Mesodermal cell (in vitro differentiated cells): ENCODE measurements at regions not wholly inside any gene's neighbourhood (a gene's known extent, or its start where the extent isn't known, plus 50 kb on each side); places are given as distances from the start of the nearest gene placed in this dataset.

Experiments used
- H3K27ac ChIP-seq: 2 replicates; pipeline ENCODE4 v1.7.0; 2013; ENCODE audit warnings: mild to moderate bottlenecking, low read depth, low read length, moderate library complexity; ENCODE audit not compliant: severe bottlenecking
- H3K36me3 ChIP-seq: 2 replicates; pipeline ENCODE4 v1.7.1; 2013; ENCODE audit warnings: mild to moderate bottlenecking, low read length, moderate library complexity; ENCODE audit not compliant: control insufficient read depth, insufficient read depth
- H3K4me1 ChIP-seq: one replicate; pipeline ENCODE4 v1.7.1; 2013; ENCODE audit warnings: mild to moderate bottlenecking, low read length; ENCODE audit not compliant: insufficient read depth, control insufficient read depth, poor library complexity, severe bottlenecking
- H3K4me3 ChIP-seq: 2 replicates; pipeline ENCODE4 v1.7.0; 2013; ENCODE audit warnings: low read length, control low read depth, mild to moderate bottlenecking; ENCODE audit not compliant: insufficient read depth, poor library complexity, severe bottlenecking; ENCODE audit errors: extremely low read depth
- H3K9me3 ChIP-seq: 2 replicates; pipeline ENCODE4 v1.7.1; 2013; ENCODE audit warnings: mild to moderate bottlenecking, low read length, moderate library complexity; ENCODE audit not compliant: control insufficient read depth
- WGBS, 2 experiments: methylation state at CpG; one replicate each; pipeline ENCODE4 v1.1.5; 2013; ENCODE audit warnings: missing lambda C conversion rate in 2 of 2; ENCODE audit not compliant: insufficient coverage in 2 of 2; 5-methylcytosine and 5-hydroxymethylcytosine counted together

DNA sequence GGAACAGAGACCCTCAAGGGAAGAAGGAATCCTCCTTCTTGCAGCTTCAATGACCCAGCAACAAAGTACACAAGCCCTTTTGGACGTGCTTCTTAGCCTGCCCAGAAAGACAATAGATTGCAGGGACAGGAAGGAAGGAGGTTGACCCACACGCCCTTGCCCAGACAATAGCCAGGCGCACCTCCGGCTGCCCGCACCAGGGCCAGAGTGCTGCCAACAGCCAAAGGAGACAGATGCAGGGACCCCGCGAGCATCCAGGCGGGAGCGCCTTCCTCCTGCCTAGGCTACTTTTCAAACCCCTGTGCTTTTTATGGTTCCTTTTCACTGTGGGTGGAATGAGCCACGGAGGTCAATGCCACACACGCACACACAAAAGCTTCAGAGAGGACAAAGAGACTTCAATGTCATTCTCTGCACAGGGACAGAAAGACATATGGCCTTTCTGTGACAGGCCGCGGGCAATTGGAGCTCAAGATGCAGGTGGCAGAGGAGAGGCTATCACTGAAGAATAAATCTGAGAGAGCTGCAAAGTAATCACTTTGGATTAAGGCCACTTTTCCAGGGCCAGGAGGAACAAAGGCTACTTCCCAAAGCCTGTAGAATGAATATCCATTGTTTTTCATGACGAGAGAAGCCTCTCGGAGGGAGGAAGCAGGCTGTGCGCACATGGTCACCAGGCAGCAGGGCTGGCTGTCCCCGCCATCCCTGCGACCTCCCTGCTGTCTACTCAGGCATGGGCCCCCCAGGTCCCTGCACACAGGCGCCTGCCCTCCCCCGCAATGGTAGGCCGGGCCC is 300.6 kb downstream of the EIPR1 start:
- Histone ChIP-seq H3K4me1 (no peaks in the 10 kb centered on the region), H3K27ac (peak overlapping the region; percentile 16)

DNA sequence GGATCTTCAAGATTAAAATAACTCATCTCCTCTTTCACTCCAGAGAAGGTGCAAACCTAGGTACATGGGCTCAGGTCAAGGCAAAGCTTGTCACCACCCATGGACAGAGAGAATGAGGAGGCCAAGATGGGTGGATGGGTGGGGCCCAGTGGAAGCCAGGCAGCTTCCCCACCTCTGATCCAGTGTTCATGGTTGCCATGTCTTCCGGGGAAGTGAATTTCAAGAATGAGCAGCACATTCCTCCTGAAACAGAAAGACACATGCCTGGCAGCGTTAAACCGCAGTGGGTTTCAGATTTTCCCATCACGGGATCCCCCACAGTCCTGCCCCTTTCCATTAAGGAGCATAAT is 301.7 kb downstream of the EIPR1 start:
- Histone ChIP-seq H3K4me1 (no peaks in the 10 kb centered on the region), H3K36me3 (no peaks in the 10 kb centered on the region), H3K4me3 (no peak overlapping the region), H3K9me3 (no peaks in the 10 kb centered on the region), H3K27ac (no peak overlapping the region)
- 94 to 100% methylated on average over 3 to 4 of the region's 4 CpGs for WGBS, 2 experiments

More for the DNA sequence above, 300.6 kb downstream of the EIPR1 start:
- WGBS, 2 experiments: 92 to 93% methylated on average over 15 to 16 of the region's 21 CpGs
- H3K9me3 ChIP-seq: no peaks in the 10 kb centered on the region
- no peaks in the 10 kb centered on the region for H3K36me3 ChIP-seq
- no peak overlapping the region for H3K4me3 ChIP-seq

DNA sequence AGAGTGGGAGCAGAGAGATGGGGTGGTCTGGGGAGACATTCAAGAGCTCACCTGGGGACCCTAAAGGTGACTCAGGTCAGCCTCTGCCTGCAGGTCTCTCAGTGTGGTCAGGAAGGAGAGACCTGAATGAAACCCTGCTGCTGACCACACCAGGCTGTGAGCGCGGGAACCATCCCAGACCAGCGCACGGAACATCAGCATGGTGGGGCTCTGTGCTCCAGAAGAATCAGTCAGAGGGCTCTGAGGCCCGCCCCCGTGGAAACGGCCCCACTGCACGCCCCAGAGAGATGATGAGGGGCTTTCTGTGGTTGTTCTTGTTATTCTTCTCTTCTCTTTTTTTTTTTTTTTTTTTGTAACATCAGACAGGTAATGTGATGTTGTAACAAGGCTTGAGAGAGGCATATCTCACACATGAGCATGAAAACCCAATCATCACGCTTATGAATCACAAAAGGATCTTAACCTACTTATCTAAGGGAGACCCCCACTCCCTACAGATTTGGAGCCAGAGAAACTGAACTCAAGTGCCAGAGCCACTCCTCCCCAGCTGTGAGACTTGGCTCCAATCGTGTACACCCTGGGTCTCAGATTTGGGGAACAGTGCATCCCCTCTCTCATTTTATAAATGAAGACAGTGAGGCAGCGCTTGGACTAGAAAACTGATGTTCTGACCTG is 302.2 kb downstream of the EIPR1 start:
- H3K9me3 ChIP-seq: no peaks in the 10 kb centered on the region
- no peak overlapping the region for H3K4me3 ChIP-seq
- no peaks in the 10 kb centered on the region for H3K36me3 ChIP-seq
- no peak overlapping the region for H3K27ac ChIP-seq
- H3K4me1 ChIP-seq: no peaks in the 10 kb centered on the region
- 92 to 93% methylated on average over 2 of the region's 11 CpGs for WGBS, 2 experiments

DNA sequence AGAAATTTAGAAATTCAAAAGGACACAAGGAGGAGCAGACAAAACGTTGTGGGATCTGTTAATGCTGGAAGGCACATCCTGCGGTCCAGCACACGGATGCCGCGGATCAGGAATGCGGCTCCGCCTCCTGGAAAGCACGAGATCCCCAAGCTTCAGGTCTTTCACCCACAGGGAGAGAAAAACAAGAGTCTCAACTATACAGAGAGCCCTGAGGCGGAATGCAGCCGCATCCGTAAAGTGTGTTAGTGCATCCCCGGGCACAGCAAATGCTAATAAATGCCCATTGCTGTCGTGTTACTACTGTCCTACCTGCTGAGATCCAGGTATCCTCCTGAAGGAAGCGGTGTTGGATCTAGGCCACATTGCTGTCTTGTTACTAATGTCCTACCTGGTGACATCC is 303.9 kb downstream of the EIPR1 start:
- H3K4me1 ChIP-seq: no peaks in the 10 kb centered on the region
- H3K9me3 ChIP-seq: no peaks in the 10 kb centered on the region
- H3K4me3 ChIP-seq: no peak overlapping the region
- 86 to 91% methylated on average over 14 of the region's 14 CpGs for WGBS, 2 experiments
- H3K36me3 ChIP-seq: no peaks in the 10 kb centered on the region
- H3K27ac ChIP-seq: no peak overlapping the region

- Histone ChIP-seq H3K9me3 (no peaks in the 10 kb centered on the region), H3K36me3 (no peaks in the 10 kb centered on the region), H3K27ac (no peak overlapping the region), H3K4me3 (no peak overlapping the region), H3K4me1 (no peaks in the 10 kb centered on the region)
- 83 to 87% methylated on average over 12 of the region's 13 CpGs for WGBS, 2 experiments
These were observed 304.5 kb downstream of the EIPR1 start for GRCh38 chr2:3073041-3073595.

- Histone ChIP-seq H3K9me3 (no peaks in the 10 kb centered on the region), H3K4me1 (no peaks in the 10 kb centered on the region), H3K4me3 (no peak overlapping the region), H3K27ac (no peak overlapping the region), H3K36me3 (no peaks in the 10 kb centered on the region)
- 76 to 84% methylated on average over 2 to 5 of the region's 10 CpGs for WGBS, 2 experiments
These were observed 305.8 kb downstream of the EIPR1 start for GRCh38 chr2:3071685-3072263.

GRCh38 chr2:3066831-3067230 is 310.8 kb downstream of the EIPR1 start:
- Histone ChIP-seq H3K36me3 (no peaks in the 10 kb centered on the region), H3K4me1 (no peaks in the 10 kb centered on the region), H3K27ac (no peak overlapping the region), H3K4me3 (no peak overlapping the region), H3K9me3 (no peaks in the 10 kb centered on the region)
- 94 to 96% methylated on average over 3 to 4 of the region's 7 CpGs for WGBS, 2 experiments

- 52 to 62% methylated on average over 4 to 5 of the region's 5 CpGs for WGBS, 2 experiments
These were observed 311.7 kb downstream of the EIPR1 start for GRCh38 chr2:3065928-3066327.

DNA sequence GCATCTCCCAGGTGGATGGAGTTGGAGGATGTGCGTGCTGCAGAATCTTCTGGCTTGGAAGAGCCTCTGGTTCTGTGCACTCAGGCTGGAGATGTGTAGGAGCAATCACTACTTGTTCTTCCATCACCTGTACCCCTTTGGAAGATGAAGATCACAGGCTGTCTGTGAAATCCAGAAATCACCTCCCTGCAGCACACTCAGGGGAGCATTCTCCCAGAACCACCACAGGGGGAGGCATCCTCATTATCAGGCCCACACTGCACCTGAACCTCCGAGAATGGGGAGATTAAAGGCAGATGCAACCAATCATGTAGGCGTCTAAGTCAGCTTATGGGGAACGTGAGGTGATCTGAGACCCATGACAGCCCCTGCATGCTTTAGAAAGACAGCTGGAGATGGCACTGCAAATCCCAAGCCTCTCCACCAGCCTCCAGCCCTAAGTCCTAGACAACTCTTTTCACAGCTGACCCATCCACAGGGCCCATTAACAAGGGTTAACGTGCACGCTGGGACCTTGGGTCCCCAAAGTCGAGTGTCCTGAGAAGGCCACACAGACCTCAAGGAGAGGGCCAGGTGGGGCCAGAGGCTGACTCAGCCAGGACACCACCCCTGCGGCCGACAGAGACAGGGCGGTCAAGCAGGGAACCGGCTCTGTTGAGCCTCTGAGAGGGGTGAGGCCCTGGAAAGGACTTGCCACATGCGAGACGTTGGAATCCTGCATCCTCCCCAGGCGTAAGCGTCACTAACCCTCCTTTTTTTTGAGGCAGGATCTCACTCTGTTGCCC is 314.9 kb downstream of the EIPR1 start:
- no peak overlapping the region for H3K4me3 ChIP-seq
- H3K36me3 ChIP-seq: no peaks in the 10 kb centered on the region
- H3K4me1 ChIP-seq: no peaks in the 10 kb centered on the region
- no peaks in the 10 kb centered on the region for H3K9me3 ChIP-seq
- WGBS, 2 experiments: 88 to 90% methylated on average over 10 to 14 of the region's 15 CpGs
- H3K27ac ChIP-seq: no peak overlapping the region

More at GRCh38 chr2:3065928-3066327, 311.7 kb downstream of the EIPR1 start:
- Histone ChIP-seq H3K4me3 (no peak overlapping the region), H3K4me1 (no peaks in the 10 kb centered on the region), H3K9me3 (no peaks in the 10 kb centered on the region), H3K36me3 (no peaks in the 10 kb centered on the region), H3K27ac (no peak overlapping the region)

- no peaks in the 10 kb centered on the region for H3K36me3 ChIP-seq
- WGBS, 2 experiments: 90 to 92% methylated on average over 10 to 11 of the region's 16 CpGs
- H3K4me3 ChIP-seq: no peak overlapping the region
- no peaks in the 10 kb centered on the region for H3K4me1 ChIP-seq
- no peak overlapping the region for H3K27ac ChIP-seq
- no peaks in the 10 kb centered on the region for H3K9me3 ChIP-seq
These were observed 317.6 kb downstream of the EIPR1 start for GRCh38 chr2:3060049-3060448.
